ENCODE measurements at regions not wholly inside any gene's neighbourhood (a gene's known extent, or its start where the extent isn't known, plus 50 kb on each side); places are given as distances from the start of the nearest gene placed in this dataset.

GRCh38 chr13:112229992-112230872, 145.9 kb upstream of the SPACA7 start:
- DNase-seq (ENCODE audit: low spot score) = no peak

GRCh38 chr13:112231451-112232083, 144.6 kb upstream of the SPACA7 start:
- TF ChIP-seq CTCF (IDR thresholded peaks at IDR 0.05) = no peak
- ATAC-seq (ENCODE audit: low FRiP score) (no peak), DNase-seq (ENCODE audit: low spot score) (no peak)

More at GRCh38 chr13:112229992-112230872, 145.9 kb upstream of the SPACA7 start:
- TF ChIP-seq CTCF (IDR thresholded peaks at IDR 0.05) = no peak
- no peak for ATAC-seq (ENCODE audit: low FRiP score)

GRCh38 chr13:112233256-112233655, 142.9 kb upstream of the SPACA7 start:
- no peak for TF ChIP-seq CTCF (IDR thresholded peaks at IDR 0.05)
- ATAC-seq (ENCODE audit: low FRiP score) (no peak), DNase-seq (ENCODE audit: low spot score) (no peak)

- DNase-seq (ENCODE audit: low spot score) = no peak
- TF ChIP-seq CTCF (IDR thresholded peaks at IDR 0.05) = no peak
- no peak for ATAC-seq (ENCODE audit: low FRiP score)
These were observed 142.4 kb upstream of the SPACA7 start for GRCh38 chr13:112233716-112234115.

GRCh38 chr13:112234131-112234875, 141.9 kb upstream of the SPACA7 start:
- DNase-seq (ENCODE audit: low spot score) (no peak), ATAC-seq (ENCODE audit: low FRiP score) (no peak)
- TF ChIP-seq CTCF (IDR thresholded peaks at IDR 0.05) = no peak

GRCh38 chr13:112236016-112236415, 140.1 kb upstream of the SPACA7 start:
- ATAC-seq (ENCODE audit: low FRiP score) (no peak), DNase-seq (ENCODE audit: low spot score) (no peak)
- TF ChIP-seq CTCF (IDR thresholded peaks at IDR 0.05) = no peak
